GM23338 (cell line): ENCODE measurements at regions not wholly inside any gene's neighbourhood (a gene's known extent, or its start where the extent isn't known, plus 50 kb on each side); places are given as distances from the start of the nearest gene placed in this dataset.

Experiments used
- ATAC-seq: fragments of 200-7000 bp; cut with Tn5 transposase; 3 replicates; pipeline ENCODE4 v1.9.1; 2020
- DNase-seq: peaks from one replicate; pipeline ENCODE4 v3.0.0-alpha.2; 2015; ENCODE audit warnings: low spot score
- H2AFZ ChIP-seq: fragments of 200-600 bp; sonication (generic); 2 replicates; pipeline ENCODE4 v1.8.0; 2016; ENCODE audit warnings: antibody characterized with exemption, mild to moderate bottlenecking, moderate library complexity
- H3F3A ChIP-seq: fragments of 200-600 bp; sonication (generic); replicated peaks from 2 replicates; pipeline ENCODE4 v1.8.0; 2017; ENCODE audit warnings: antibody characterized with exemption, mixed run types, low read depth
- H3K27ac ChIP-seq: fragments of 200-600 bp; sonication (generic); 2 replicates; pipeline ENCODE4 v1.6.1; 2016; ENCODE audit warnings: low read depth
- H3K27me3 ChIP-seq: fragments of 200-600 bp; sonication (generic); 2 replicates; pipeline ENCODE4 v1.8.0; 2016; ENCODE audit warnings: mild to moderate bottlenecking, mixed run types, moderate library complexity; ENCODE audit not compliant: insufficient read depth
- H3K36me3 ChIP-seq: fragments of 200-600 bp; sonication (generic); 2 replicates; pipeline ENCODE4 v1.8.0; 2016; ENCODE audit warnings: mild to moderate bottlenecking; ENCODE audit not compliant: insufficient read depth
- H3K4me1 ChIP-seq: fragments of 200-600 bp; sonication (generic); 2 replicates; pipeline ENCODE4 v1.8.0; 2016; ENCODE audit warnings: mild to moderate bottlenecking, moderate library complexity; ENCODE audit not compliant: insufficient read depth
- H3K4me2 ChIP-seq: fragments of 200-600 bp; sonication (generic); 2 replicates; pipeline ENCODE4 v1.7.1; 2017; ENCODE audit warnings: mixed run types
- H3K4me3 ChIP-seq: fragments of 200-600 bp; sonication (generic); 2 replicates; pipeline ENCODE4 v1.6.1; 2016; ENCODE audit warnings: mixed run types
- H3K79me2 ChIP-seq: fragments of 200-600 bp; sonication (generic); replicated peaks from 2 replicates; pipeline ENCODE4 v1.8.0; 2017; ENCODE audit warnings: mild to moderate bottlenecking; ENCODE audit not compliant: insufficient read depth
- H3K9me2 ChIP-seq: fragments of 200-600 bp; sonication (generic); 2 replicates; pipeline ENCODE4 v1.8.0; 2017; ENCODE audit not compliant: insufficient read depth
- H4K20me1 ChIP-seq: fragments of 200-600 bp; sonication (generic); replicated peaks from 2 replicates; pipeline ENCODE4 v1.8.0; 2017; ENCODE audit warnings: mild to moderate bottlenecking; ENCODE audit not compliant: insufficient read depth
- H3K27ac Mint-ChIP-seq: 2 replicates; pipeline ENCODE4 v1.8.0; 2020; ENCODE audit warnings: inconsistent platforms, mild to moderate bottlenecking, moderate library complexity, mixed read lengths
- H3K27me3 Mint-ChIP-seq: 3 replicates; pipeline ENCODE4 v1.8.0; 2022; ENCODE audit warnings: low read depth, mild to moderate bottlenecking, moderate library complexity, mixed read lengths, inconsistent platforms; ENCODE audit not compliant: insufficient read depth, poor library complexity
- H3K36me3 Mint-ChIP-seq: 3 replicates; pipeline ENCODE4 v1.8.0; 2021; ENCODE audit warnings: low read depth, mild to moderate bottlenecking, inconsistent platforms, moderate library complexity, mixed read lengths
- H3K4me1 Mint-ChIP-seq: 3 replicates; pipeline ENCODE4 v1.8.0; 2020; ENCODE audit warnings: mild to moderate bottlenecking, inconsistent platforms, mixed read lengths
- H3K4me3 Mint-ChIP-seq: 3 replicates; pipeline ENCODE4 v1.8.0; 2021; ENCODE audit warnings: moderate library complexity, mild to moderate bottlenecking, inconsistent platforms, mixed read lengths
- H3K9me3 Mint-ChIP-seq: 3 replicates; pipeline ENCODE4 v1.8.0; 2020; ENCODE audit warnings: moderate library complexity, mild to moderate bottlenecking, inconsistent platforms, mixed read lengths
- CREB1 ChIP-seq: fragments of 250-450 bp; sonication (Bioruptor Pico); IDR thresholded peaks from 2 replicates; pipeline ENCODE4 v1.5.0; 2020; ENCODE audit warnings: low read depth, mild to moderate bottlenecking, moderate library complexity
- CTCF ChIP-seq, 2 experiments: fragments of 200-600 bp in 1 of 2; sonication (generic) in 1 of 2; conservative IDR thresholded peaks; 2 replicates each; pipeline versions ENCODE4 v1.5.1 to v1.6.1; 2016 to 2017; ENCODE audit warnings: antibody characterized with exemption in 2 of 2, low read depth in 2 of 2, mild to moderate bottlenecking in 2 of 2, moderate library complexity in 1 of 2
- ETS1 ChIP-seq: IDR thresholded peaks from 2 replicates; pipeline ENCODE4 v1.6.1; 2016; ENCODE audit warnings: antibody characterized with exemption
- EZH2phosphoT487 ChIP-seq: fragments of 200-600 bp; sonication (generic); IDR thresholded peaks from one replicate; pipeline ENCODE4 v1.8.1; 2018; ENCODE audit warnings: antibody characterized with exemption; ENCODE audit not compliant: unreplicated experiment
- JUNB ChIP-seq: IDR thresholded peaks from one replicate; pipeline ENCODE4 v1.6.1; 2016; ENCODE audit warnings: antibody characterized with exemption; ENCODE audit not compliant: unreplicated experiment
- NANOG ChIP-seq: IDR thresholded peaks from 2 replicates; pipeline ENCODE4 v1.6.1; 2016; ENCODE audit warnings: antibody characterized with exemption, borderline replicate concordance
- POLR2AphosphoS5 ChIP-seq: IDR thresholded peaks from 2 replicates; pipeline ENCODE4 v1.6.1; 2016; ENCODE audit warnings: antibody characterized with exemption, low read depth
- STAT1 ChIP-seq: IDR thresholded peaks from one replicate; pipeline ENCODE4 v1.6.1; 2016; ENCODE audit warnings: antibody characterized with exemption; ENCODE audit not compliant: unreplicated experiment
- ZNF114 ChIP-seq: fragments of 250-450 bp; sonication (Bioruptor Pico); IDR thresholded peaks from 2 replicates; pipeline ENCODE4 v1.5.0; 2020; ENCODE audit warnings: mild to moderate bottlenecking, moderate library complexity
- ZNF331 ChIP-seq: fragments of 250-450 bp; sonication (Bioruptor Pico); IDR thresholded peaks from 2 replicates; pipeline ENCODE4 v1.5.0; 2020; ENCODE audit warnings: low read depth, mild to moderate bottlenecking, moderate library complexity

GRCh38 chr5:97618721-97619120 lies 435.7 kb upstream of the RIOK2 start (continued):
- TF ChIP-seq ZNF331 (CRISPR knock-in tag) (no peak), ZNF114 (CRISPR knock-in tag) (no peak), STAT1 (no peak)

DNA sequence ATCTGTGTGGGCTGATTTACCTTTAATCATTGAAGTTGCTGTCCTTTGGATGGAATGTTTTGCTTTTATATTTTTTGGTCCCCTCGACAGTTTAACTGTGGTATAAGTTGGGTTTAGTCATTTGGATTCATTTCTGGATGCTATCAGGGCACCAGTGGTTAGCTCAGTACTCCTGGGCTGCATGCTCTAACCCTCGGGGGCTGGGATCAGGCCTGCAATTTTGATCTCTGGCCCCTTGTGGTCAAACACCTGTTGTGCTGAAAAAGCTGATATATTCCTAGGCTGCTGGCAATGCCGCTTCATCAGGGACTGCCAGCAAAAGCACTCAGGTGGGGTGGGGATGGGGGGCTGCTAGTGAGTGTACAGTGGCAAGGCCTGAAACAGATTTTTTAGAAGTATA lies 440.4 kb upstream of the RIOK2 start:
- Histone ChIP-seq H3K9me2 (no peaks in the 10 kb centered on the region), H3K27me3 (no peaks in the 10 kb centered on the region), H3K36me3 (no peaks in the 10 kb centered on the region), H3K79me2 (no peaks in the 10 kb centered on the region), H3K4me2 (no peak overlapping the region), H3K27ac (no peak overlapping the region), H3K4me3 (no peak overlapping the region), H2AFZ (no peak overlapping the region), H4K20me1 (no peaks in the 10 kb centered on the region), H3K4me1 (no peaks in the 10 kb centered on the region), H3F3A (no peaks in the 10 kb centered on the region)
- peak; percentile 49 for DNase-seq
- ATAC-seq: peak; percentile 71
- Mint-ChIP-seq H3K4me3 (no peak overlapping the region), H3K9me3 (peaks cover 3% of the 10 kb centered on the region; the same call in 1 of the 3 replicates), H3K4me1 (peaks cover 8% of the 10 kb centered on the region; the same call in 2 of the 3 replicates), H3K27me3 (peaks cover 7% of the 10 kb centered on the region), H3K36me3 (no peaks in the 10 kb centered on the region), H3K27ac (no peak overlapping the region)
- peak in 1 of 2 experiments; percentile 4; a peak in 1 of 4 replicates for TF ChIP-seq CTCF (conservative IDR thresholded peaks at IDR 0.05; ENCODE audit: low read depth in 2 of 2)
- TF ChIP-seq EZH2phosphoT487: no peak

DNA sequence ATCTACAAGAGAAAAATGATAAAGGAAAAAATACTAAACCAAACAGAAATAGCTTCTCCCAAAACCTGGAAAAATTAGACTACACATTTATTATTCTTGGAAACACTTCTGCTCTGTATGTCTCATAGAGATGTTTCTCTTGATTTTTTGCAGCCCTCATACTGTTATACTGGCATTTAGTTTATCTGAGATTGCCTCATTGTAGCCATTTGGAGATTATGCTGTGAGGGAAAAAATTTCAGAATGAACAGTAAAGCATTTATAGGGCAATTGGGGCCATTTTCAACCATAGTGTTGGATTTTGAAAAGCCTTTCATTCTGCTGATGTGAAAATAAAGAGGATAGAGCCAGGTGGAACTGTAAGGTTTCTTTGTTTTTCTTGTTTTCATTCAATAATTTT lies 441.8 kb upstream of the RIOK2 start:
- H3K4me1 ChIP-seq: no peaks in the 10 kb centered on the region
- Mint-ChIP-seq H3K4me3 (no peak overlapping the region), H3K4me1 (peaks cover 8% of the 10 kb centered on the region; the same call in 2 of the 3 replicates), H3K27ac (no peak overlapping the region), H3K9me3 (no peaks in the 10 kb centered on the region), H3K36me3 (no peaks in the 10 kb centered on the region), H3K27me3 (peaks cover 7% of the 10 kb centered on the region)
- no peaks in the 10 kb centered on the region for H4K20me1 ChIP-seq
- ATAC-seq (no peak), DNase-seq (no peak)
- H3K4me2 ChIP-seq: no peak overlapping the region
- no peaks in the 10 kb centered on the region for H3K36me3 ChIP-seq
- H3K27ac ChIP-seq: no peak overlapping the region
- no peak overlapping the region for H3K4me3 ChIP-seq
- H3K27me3 ChIP-seq: no peaks in the 10 kb centered on the region
- no peaks in the 10 kb centered on the region for H3K79me2 ChIP-seq
- no peak overlapping the region for H2AFZ ChIP-seq
- H3K9me2 ChIP-seq: no peaks in the 10 kb centered on the region
- H3F3A ChIP-seq: no peaks in the 10 kb centered on the region
- TF ChIP-seq CTCF (conservative IDR thresholded peaks at IDR 0.05; ENCODE audit: low read depth in 2 of 2) (no peak), EZH2phosphoT487 (no peak), NANOG (no peak), ETS1 (no peak), CREB1 (no peak), JUNB (no peak), ZNF114 (CRISPR knock-in tag) (no peak), POLR2AphosphoS5 (no peak)
